ENCODE measurements at regions not wholly inside any gene's neighbourhood (a gene's known extent, or its start where the extent isn't known, plus 50 kb on each side); places are given as distances from the start of the nearest gene placed in this dataset.

DNA sequence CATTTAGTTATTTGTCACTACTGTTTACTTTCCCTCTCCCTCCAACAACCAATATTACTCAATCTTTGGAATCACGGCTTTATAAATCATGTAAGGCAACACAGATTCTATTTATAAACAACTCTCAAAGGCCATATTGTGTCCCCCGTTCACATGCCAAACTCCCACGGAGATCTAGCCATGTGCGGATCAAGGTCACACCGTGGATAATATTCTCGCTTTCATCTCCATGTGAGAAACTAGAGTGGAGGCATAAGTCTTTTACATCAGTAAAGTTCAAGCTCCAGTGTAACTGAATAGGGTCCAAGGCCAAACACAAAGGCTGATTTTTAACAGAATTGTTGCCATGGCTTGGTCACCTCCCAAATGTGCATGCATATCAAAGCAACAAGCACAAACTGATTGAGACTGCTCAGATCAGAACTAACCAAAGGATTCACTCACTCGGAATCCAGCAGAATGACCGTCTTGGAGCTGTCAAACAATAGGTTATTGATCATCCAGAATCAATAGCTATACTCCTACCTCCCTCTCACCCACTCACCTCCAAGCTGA is 569.5 kb upstream of the LRRN3 start:
- no peak overlapping the region for H3K27ac ChIP-seq (ENCODE audit: low read depth, low read length)
- no peak overlapping the region for H3K18ac ChIP-seq (ENCODE audit: low read length)
- H3K4ac ChIP-seq (ENCODE audit: low read depth, low read length) = no peak overlapping the region
- H3K56ac ChIP-seq (ENCODE audit: low read length) = no peak overlapping the region
- H3K36me3 ChIP-seq (ENCODE audit: control insufficient read depth, insufficient read depth, low read length) = no peaks in the 10 kb centered on the region
- no peak overlapping the region for H2AK5ac ChIP-seq (ENCODE audit: low read length)
- H3K4me1 ChIP-seq (ENCODE audit: control insufficient read depth, low read depth, low read length) = no peaks in the 10 kb centered on the region
- WGBS (ENCODE audit: extremely low coverage, insufficient coverage, low lambda C conversion rate) = no CpG with 5 or more reads among the region's 8 CpGs
- no peak overlapping the region for H3K23ac ChIP-seq (ENCODE audit: low read length)
- no peaks in the 10 kb centered on the region for H3K79me2 ChIP-seq (ENCODE audit: control insufficient read depth, insufficient read depth, low read length)
- no peaks in the 10 kb centered on the region for H3K27me3 ChIP-seq (ENCODE audit: insufficient read depth, low read length, poor library complexity)
- H2BK15ac ChIP-seq (replicated peaks; ENCODE audit: low read depth) = no peak overlapping the region
- H3K9ac ChIP-seq (ENCODE audit: low read length) = no peak overlapping the region
- H3K79me1 ChIP-seq (ENCODE audit: low read length) = no peaks in the 10 kb centered on the region
- no peak overlapping the region for H4K8ac ChIP-seq (ENCODE audit: low read depth, low read length)
- no peak overlapping the region for H3K4me2 ChIP-seq (ENCODE audit: low read length)
- no peak overlapping the region for H4K5ac ChIP-seq (ENCODE audit: low read length)
- no peak overlapping the region for H2BK120ac ChIP-seq (ENCODE audit: low read depth, low read length)
- H3K4me3 ChIP-seq (ENCODE audit: low read length) = no peak overlapping the region
- no peak overlapping the region for H2BK5ac ChIP-seq (ENCODE audit: low read length)
- no peak for DNase-seq

DNA sequence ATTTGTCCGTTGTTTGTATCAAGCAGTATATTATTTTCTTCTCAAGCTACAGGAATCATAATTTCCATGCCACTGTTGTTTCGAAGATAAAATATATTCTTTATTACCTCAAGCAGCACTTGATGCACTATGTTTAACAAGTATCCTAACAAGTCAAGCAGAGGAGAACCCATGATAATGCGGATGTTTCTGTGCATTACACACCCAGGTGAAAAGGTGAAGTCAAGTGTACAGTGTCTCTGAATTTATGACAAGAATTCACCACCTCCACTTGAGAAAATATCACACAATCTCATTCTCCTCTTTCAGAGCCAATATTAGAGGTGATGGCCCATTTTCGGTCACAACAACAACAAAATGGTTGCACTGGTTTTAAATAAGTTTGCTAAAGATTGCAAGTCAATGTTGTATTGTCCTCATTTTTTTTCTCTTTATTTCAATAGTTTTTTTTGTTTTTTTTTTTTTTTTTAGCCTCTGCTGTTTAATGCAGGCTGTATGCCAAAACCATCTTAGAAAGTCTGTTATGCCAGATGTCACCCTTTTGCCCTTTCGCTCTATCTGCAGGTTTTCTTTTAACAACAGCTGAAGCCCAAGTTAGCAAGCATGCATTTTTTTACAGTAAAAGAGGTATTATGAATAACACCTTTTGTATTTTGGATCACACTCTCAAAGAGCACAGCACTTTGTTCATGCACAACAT is 568.7 kb upstream of the LRRN3 start:
- no peak overlapping the region for H3K23ac ChIP-seq (ENCODE audit: low read length)
- H3K56ac ChIP-seq (ENCODE audit: low read length) = no peak overlapping the region
- no peaks in the 10 kb centered on the region for H3K4me1 ChIP-seq (ENCODE audit: control insufficient read depth, low read depth, low read length)
- H3K18ac ChIP-seq (ENCODE audit: low read length) = no peak overlapping the region
- H2BK15ac ChIP-seq (replicated peaks; ENCODE audit: low read depth) = no peak overlapping the region
- H4K5ac ChIP-seq (ENCODE audit: low read length) = no peak overlapping the region
- H3K9ac ChIP-seq (ENCODE audit: low read length) = no peak overlapping the region
- no peaks in the 10 kb centered on the region for H3K36me3 ChIP-seq (ENCODE audit: control insufficient read depth, insufficient read depth, low read length)
- H3K79me2 ChIP-seq (ENCODE audit: control insufficient read depth, insufficient read depth, low read length) = no peaks in the 10 kb centered on the region
- H2AK5ac ChIP-seq (ENCODE audit: low read length) = no peak overlapping the region
- no peak overlapping the region for H2BK120ac ChIP-seq (ENCODE audit: low read depth, low read length)
- H2BK5ac ChIP-seq (ENCODE audit: low read length) = no peak overlapping the region
- no peak overlapping the region for H3K27ac ChIP-seq (ENCODE audit: low read depth, low read length)
- DNase-seq = no peak
- no peak overlapping the region for H3K4me2 ChIP-seq (ENCODE audit: low read length)
- no peaks in the 10 kb centered on the region for H3K79me1 ChIP-seq (ENCODE audit: low read length)
- no peak overlapping the region for H3K4ac ChIP-seq (ENCODE audit: low read depth, low read length)
- no peaks in the 10 kb centered on the region for H3K27me3 ChIP-seq (ENCODE audit: insufficient read depth, low read length, poor library complexity)
- no peak overlapping the region for H4K8ac ChIP-seq (ENCODE audit: low read depth, low read length)
- no peak overlapping the region for H3K4me3 ChIP-seq (ENCODE audit: low read length)
- no CpG with 5 or more reads among the region's 5 CpGs for WGBS (ENCODE audit: extremely low coverage, insufficient coverage, low lambda C conversion rate)

DNA sequence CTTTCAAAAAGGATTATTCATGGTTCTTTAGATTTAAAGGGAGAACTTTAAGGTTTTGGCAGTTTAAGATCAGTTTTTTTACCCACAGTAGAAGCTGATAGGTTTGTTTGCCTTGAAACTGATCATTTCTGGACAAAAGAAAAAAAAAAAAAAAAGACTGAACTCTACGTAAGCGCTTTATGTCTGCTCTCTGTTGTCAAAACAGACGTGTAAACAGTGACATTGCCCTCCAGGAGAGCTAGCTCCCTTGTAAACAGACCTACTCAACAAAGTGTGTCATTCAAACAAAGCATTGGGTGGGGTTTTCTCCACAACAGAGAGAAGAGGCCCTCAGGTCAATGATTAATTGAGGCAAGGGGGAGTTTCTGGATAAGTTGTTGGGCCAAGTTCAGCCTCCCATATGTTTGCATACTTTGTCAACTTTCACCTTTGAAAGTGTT is 568.1 kb upstream of the LRRN3 start:
- no peaks in the 10 kb centered on the region for H3K79me1 ChIP-seq (ENCODE audit: low read length)
- H3K27ac ChIP-seq (ENCODE audit: low read depth, low read length) = no peak overlapping the region

DNA sequence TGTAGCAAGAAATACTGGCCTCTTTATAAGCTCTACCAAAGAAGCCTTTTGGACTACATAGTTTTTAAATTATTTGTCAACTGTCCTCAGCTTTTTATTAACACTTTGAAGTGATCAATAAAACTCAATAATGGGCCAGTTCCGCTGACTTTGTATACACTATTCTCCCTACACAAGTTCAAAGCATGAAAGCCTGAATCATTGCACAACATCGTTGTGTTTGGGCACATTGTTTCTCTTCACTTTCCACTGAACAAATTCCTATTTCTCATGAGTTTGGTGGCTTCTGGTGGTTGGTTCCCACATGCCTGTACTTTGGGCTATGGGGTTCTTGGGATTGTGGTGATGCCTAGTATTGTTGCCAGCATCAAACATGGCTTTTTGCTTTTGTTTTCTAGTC is 561.8 kb upstream of the LRRN3 start:
- H3K4me2 ChIP-seq (ENCODE audit: low read length) = no peak overlapping the region
- no peak for DNase-seq
- no peak overlapping the region for H3K4me3 ChIP-seq (ENCODE audit: low read length)
- H3K56ac ChIP-seq (ENCODE audit: low read length) = no peak overlapping the region
- no peaks in the 10 kb centered on the region for H3K27me3 ChIP-seq (ENCODE audit: insufficient read depth, low read length, poor library complexity)
- no peak overlapping the region for H3K23ac ChIP-seq (ENCODE audit: low read length)
- no peak overlapping the region for H2BK15ac ChIP-seq (replicated peaks; ENCODE audit: low read depth)
- no peak overlapping the region for H4K5ac ChIP-seq (ENCODE audit: low read length)
- no peak overlapping the region for H4K8ac ChIP-seq (ENCODE audit: low read depth, low read length)
- H2AK5ac ChIP-seq (ENCODE audit: low read length) = no peak overlapping the region
- H3K79me2 ChIP-seq (ENCODE audit: control insufficient read depth, insufficient read depth, low read length) = no peaks in the 10 kb centered on the region
- H3K36me3 ChIP-seq (ENCODE audit: control insufficient read depth, insufficient read depth, low read length) = no peaks in the 10 kb centered on the region
- H3K9ac ChIP-seq (ENCODE audit: low read length) = no peak overlapping the region
- no CpG with 5 or more reads among the region's 2 CpGs for WGBS (ENCODE audit: extremely low coverage, insufficient coverage, low lambda C conversion rate)
- H3K4ac ChIP-seq (ENCODE audit: low read depth, low read length) = no peak overlapping the region
- H3K27ac ChIP-seq (ENCODE audit: low read depth, low read length) = no peak overlapping the region
- H3K18ac ChIP-seq (ENCODE audit: low read length) = no peak overlapping the region
- H2BK120ac ChIP-seq (ENCODE audit: low read depth, low read length) = no peak overlapping the region
- H2BK5ac ChIP-seq (ENCODE audit: low read length) = no peak overlapping the region
- no peaks in the 10 kb centered on the region for H3K4me1 ChIP-seq (ENCODE audit: control insufficient read depth, low read depth, low read length)
- no peaks in the 10 kb centered on the region for H3K79me1 ChIP-seq (ENCODE audit: low read length)

More for the DNA sequence above, 568.1 kb upstream of the LRRN3 start:
- Histone ChIP-seq H3K79me2 (ENCODE audit: control insufficient read depth, insufficient read depth, low read length) (no peaks in the 10 kb centered on the region), H2BK120ac (ENCODE audit: low read depth, low read length) (no peak overlapping the region), H4K8ac (ENCODE audit: low read depth, low read length) (no peak overlapping the region), H3K27me3 (ENCODE audit: insufficient read depth, low read length, poor library complexity) (no peaks in the 10 kb centered on the region), H2BK15ac (replicated peaks; ENCODE audit: low read depth) (no peak overlapping the region), H4K5ac (ENCODE audit: low read length) (no peak overlapping the region), H3K9ac (ENCODE audit: low read length) (no peak overlapping the region), H3K4me1 (ENCODE audit: control insufficient read depth, low read depth, low read length) (no peaks in the 10 kb centered on the region), H3K4me2 (ENCODE audit: low read length) (no peak overlapping the region), H3K23ac (ENCODE audit: low read length) (no peak overlapping the region), H2BK5ac (ENCODE audit: low read length) (no peak overlapping the region), H3K4ac (ENCODE audit: low read depth, low read length) (no peak overlapping the region), H3K36me3 (ENCODE audit: control insufficient read depth, insufficient read depth, low read length) (no peaks in the 10 kb centered on the region), H3K18ac (ENCODE audit: low read length) (no peak overlapping the region), H3K4me3 (ENCODE audit: low read length) (no peak overlapping the region), H3K56ac (ENCODE audit: low read length) (no peak overlapping the region), H2AK5ac (ENCODE audit: low read length) (no peak overlapping the region)
- DNase-seq = peak; percentile 83
- no CpG with 5 or more reads among the region's 3 CpGs for WGBS (ENCODE audit: extremely low coverage, insufficient coverage, low lambda C conversion rate)

DNA sequence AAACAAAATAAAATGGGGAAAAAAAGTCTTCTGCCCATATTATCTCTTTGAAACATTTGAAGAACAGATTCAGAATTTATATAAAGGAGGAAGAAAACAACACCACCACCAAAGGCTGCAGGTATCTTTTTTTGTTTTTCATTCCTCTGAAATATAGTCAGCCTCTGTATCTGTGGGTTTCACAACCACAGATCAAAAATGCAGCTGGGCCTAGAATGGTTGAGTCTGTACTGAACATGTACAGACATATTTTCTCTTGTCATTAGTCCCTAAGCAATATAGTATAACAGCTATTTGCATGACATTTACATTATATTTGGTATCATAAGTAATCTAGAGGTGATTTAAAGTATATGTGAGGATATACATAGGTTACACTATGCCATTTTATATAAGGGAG is 559.7 kb upstream of the LRRN3 start:
- Histone ChIP-seq H3K9ac (ENCODE audit: low read length) (no peak overlapping the region), H3K27me3 (ENCODE audit: insufficient read depth, low read length, poor library complexity) (no peaks in the 10 kb centered on the region), H3K79me1 (ENCODE audit: low read length) (no peaks in the 10 kb centered on the region), H2AK5ac (ENCODE audit: low read length) (no peak overlapping the region), H2BK120ac (ENCODE audit: low read depth, low read length) (no peak overlapping the region), H3K18ac (ENCODE audit: low read length) (no peak overlapping the region), H3K36me3 (ENCODE audit: control insufficient read depth, insufficient read depth, low read length) (no peaks in the 10 kb centered on the region), H3K79me2 (ENCODE audit: control insufficient read depth, insufficient read depth, low read length) (no peaks in the 10 kb centered on the region), H3K27ac (ENCODE audit: low read depth, low read length) (no peak overlapping the region), H3K23ac (ENCODE audit: low read length) (no peak overlapping the region), H3K56ac (ENCODE audit: low read length) (no peak overlapping the region), H4K8ac (ENCODE audit: low read depth, low read length) (no peak overlapping the region), H2BK5ac (ENCODE audit: low read length) (no peak overlapping the region), H3K4me3 (ENCODE audit: low read length) (no peak overlapping the region), H3K4me2 (ENCODE audit: low read length) (no peak overlapping the region), H3K4ac (ENCODE audit: low read depth, low read length) (no peak overlapping the region), H4K5ac (ENCODE audit: low read length) (no peak overlapping the region), H3K4me1 (ENCODE audit: control insufficient read depth, low read depth, low read length) (no peaks in the 10 kb centered on the region), H2BK15ac (replicated peaks; ENCODE audit: low read depth) (no peak overlapping the region)
- DNase-seq = no peak

Data from mesendoderm (in vitro differentiated cells).